ENCODE measurements at regions not wholly inside any gene's neighbourhood (a gene's known extent, or its start where the extent isn't known, plus 50 kb on each side); places are given as distances from the start of the nearest gene placed in this dataset.

DNA sequence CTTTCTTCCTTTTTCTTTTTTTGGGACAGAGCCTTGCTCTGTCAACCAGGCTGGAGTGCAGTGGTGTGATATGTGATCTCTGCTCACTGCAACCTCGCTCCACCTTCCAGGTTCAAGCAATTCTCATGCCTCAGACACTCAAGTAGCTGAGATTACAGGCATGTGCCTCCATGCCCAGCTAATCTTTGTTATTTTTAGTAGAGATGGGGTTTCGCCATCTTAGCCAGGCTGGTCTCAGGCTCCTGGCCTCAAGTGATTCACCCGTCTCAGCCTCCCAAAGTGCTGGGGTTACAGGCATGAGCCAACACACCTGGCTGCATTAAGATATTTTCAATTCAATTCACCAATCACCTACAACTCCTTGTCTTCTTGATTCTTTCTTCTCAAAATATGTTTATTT, 1046.5 kb downstream of the GALC start:
- H3K36me3 ChIP-seq = no peaks in the 10 kb centered on the region
- intact Hi-C loops (cut with DNase I; ENCODE audit: low total_unique reads) = no loop called here
- no peaks in the 10 kb centered on the region for H3K4me1 ChIP-seq
- H3K27ac ChIP-seq = no peak overlapping the region
- TF ChIP-seq, protein P1, sequence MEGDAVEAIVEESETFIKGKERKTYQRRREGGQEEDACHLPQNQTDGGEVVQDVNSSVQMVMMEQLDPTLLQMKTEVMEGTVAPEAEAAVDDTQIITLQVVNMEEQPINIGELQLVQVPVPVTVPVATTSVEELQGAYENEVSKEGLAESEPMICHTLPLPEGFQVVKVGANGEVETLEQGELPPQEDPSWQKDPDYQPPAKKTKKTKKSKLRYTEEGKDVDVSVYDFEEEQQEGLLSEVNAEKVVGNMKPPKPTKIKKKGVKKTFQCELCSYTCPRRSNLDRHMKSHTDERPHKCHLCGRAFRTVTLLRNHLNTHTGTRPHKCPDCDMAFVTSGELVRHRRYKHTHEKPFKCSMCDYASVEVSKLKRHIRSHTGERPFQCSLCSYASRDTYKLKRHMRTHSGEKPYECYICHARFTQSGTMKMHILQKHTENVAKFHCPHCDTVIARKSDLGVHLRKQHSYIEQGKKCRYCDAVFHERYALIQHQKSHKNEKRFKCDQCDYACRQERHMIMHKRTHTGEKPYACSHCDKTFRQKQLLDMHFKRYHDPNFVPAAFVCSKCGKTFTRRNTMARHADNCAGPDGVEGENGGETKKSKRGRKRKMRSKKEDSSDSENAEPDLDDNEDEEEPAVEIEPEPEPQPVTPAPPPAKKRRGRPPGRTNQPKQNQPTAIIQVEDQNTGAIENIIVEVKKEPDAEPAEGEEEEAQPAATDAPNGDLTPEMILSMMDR (IDR thresholded peaks at IDR 0.05) = no peak
- no peaks in the 10 kb centered on the region for H3K27me3 ChIP-seq
- no peaks in the 10 kb centered on the region for H3K9me3 ChIP-seq
- H3K4me3 ChIP-seq = no peak overlapping the region
- DNase-seq = no peak

DNA sequence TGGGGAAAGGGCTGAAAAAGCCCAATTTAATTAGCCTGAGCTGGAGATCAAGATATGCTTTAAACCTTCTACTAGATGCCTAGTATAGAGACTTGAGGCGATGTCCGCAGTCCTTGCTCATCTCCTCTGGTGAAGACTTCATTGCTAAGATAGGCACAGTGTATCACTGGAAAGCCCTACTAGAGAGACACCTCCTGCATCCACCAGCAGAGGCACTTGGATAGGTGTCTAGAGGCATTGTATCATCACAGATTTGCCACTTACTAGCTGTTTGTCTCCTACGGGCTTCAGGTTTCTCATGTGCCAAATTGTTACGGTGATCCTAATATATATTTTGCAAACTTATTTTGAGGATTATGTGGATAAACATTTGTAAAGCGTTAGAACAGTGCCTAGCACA, 1048.5 kb downstream of the GALC start:
- Histone ChIP-seq H3K4me3 (no peak overlapping the region), H3K4me1 (no peaks in the 10 kb centered on the region), H3K27me3 (no peaks in the 10 kb centered on the region), H3K27ac (no peak overlapping the region), H3K9me3 (no peaks in the 10 kb centered on the region), H3K36me3 (no peaks in the 10 kb centered on the region)
- intact Hi-C loops (cut with DNase I; ENCODE audit: low total_unique reads) = no loop called here
- TF ChIP-seq, protein P1 (IDR thresholded peaks at IDR 0.05) = no peak
- no peak for DNase-seq

DNA sequence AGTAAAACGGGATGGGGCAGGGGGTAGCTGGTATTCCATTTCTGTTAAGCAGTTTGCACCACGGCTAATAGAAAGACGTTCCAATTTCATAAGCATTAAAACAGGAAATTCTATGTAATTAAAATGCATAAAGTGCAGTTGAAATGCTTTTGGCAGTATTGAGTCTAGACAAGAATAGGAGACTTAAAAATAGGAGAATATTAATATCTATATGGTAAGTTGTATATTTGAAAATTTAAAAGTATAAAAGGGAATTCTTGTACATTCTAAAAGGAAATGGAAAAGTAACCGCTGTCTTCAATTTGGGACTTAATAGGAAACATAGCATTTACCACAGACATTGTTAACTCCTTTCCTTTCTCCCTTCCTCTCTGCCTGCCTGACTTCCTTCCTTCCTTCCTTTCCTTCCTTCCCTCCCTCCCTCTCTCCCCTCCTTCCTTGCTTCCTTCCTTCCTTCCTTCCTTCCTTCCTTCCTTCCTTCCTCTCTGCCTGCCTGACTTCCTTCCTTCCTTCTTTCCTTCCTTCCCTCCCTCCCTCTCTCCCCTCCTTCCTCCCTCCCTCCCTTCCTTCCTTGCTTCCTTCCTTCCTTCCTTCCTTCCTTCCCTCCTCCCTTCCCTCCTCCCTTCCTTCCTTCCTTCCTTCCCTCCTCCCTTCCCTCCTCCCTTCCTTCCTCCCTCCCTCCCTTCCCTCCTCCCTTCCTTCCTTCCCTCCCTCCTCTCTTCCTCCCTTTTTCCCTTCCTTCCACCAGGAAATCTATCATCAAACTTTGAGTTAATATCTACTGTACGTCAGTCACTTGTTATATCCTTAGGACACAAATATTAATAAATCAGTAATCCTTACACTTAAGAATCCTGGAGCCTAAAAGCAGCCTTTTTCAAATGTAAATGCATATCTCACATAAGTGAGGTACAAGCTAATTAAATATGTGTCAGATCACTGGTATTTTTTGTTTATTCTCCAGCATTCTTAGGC, 1049.3 kb downstream of the GALC start:
- Histone ChIP-seq H3K9me3 (no peaks in the 10 kb centered on the region), H3K27me3 (no peaks in the 10 kb centered on the region), H3K4me3 (no peak overlapping the region), H3K36me3 (no peaks in the 10 kb centered on the region), H3K27ac (no peak overlapping the region), H3K4me1 (no peaks in the 10 kb centered on the region)
- DNase-seq = no peak
- TF ChIP-seq, protein P1 (IDR thresholded peaks at IDR 0.05) = no peak
- intact Hi-C loops (cut with DNase I; ENCODE audit: low total_unique reads) = no loop called here

DNA sequence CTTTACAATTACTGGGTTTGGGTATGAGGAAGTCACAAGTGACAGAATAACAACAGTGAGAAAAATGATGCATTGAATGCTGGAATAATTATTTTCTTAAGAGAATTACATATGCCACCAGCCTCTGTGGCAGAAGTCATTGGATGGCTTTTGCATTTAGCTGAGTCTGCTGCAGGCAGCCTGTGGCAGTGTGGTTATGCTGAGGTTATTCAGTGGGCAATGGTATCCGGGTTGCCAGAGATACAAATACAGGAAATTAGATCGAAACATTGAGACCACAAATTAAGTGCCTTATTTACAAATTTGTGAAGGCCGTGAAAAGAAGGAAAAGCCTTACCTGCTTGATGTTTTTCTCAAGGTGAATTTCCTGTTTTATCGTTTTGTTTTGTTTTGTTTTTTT, 1050.0 kb downstream of the GALC start:
- Histone ChIP-seq H3K27ac (no peak overlapping the region), H3K27me3 (no peaks in the 10 kb centered on the region), H3K36me3 (no peaks in the 10 kb centered on the region), H3K4me3 (no peak overlapping the region), H3K9me3 (no peaks in the 10 kb centered on the region), H3K4me1 (no peaks in the 10 kb centered on the region)
- TF ChIP-seq, protein P1 (IDR thresholded peaks at IDR 0.05) = no peak
- no peak for DNase-seq
- intact Hi-C loops (cut with DNase I; ENCODE audit: low total_unique reads) = no loop called here

- no peaks in the 10 kb centered on the region for H3K4me1 ChIP-seq
- intact Hi-C loops (cut with DNase I; ENCODE audit: low total_unique reads) = no loop called here
- H3K4me3 ChIP-seq = no peak overlapping the region
- no peak for DNase-seq
- TF ChIP-seq, protein P1 (IDR thresholded peaks at IDR 0.05) = no peak
- no peak overlapping the region for H3K27ac ChIP-seq
- H3K36me3 ChIP-seq = no peaks in the 10 kb centered on the region
- no peaks in the 10 kb centered on the region for H3K9me3 ChIP-seq
- H3K27me3 ChIP-seq = no peaks in the 10 kb centered on the region
Observed at GRCh38 chr14:86940106-86940505, 1052.9 kb downstream of the GALC start.
